K562 (cell line): ENCODE measurements at regions not wholly inside any gene's neighbourhood (a gene's known extent, or its start where the extent isn't known, plus 50 kb on each side); places are given as distances from the start of the nearest gene placed in this dataset.

Source experiments
- AFF4 ChIP-seq: sonication (generic); formaldehyde crosslinking; IDR thresholded peaks from 2 replicates; pipeline ENCODE4 v1.8.0; 2023; ENCODE audit warnings: mild to moderate bottlenecking, missing genetic modification reagents
- BHLHE40 ChIP-seq: IDR thresholded peaks from 2 replicates; pipeline ENCODE4 v1.6.1; 2011; ENCODE audit warnings: low read length, improper control_type of control experiment
- CTCF ChIP-seq, 3 experiments: IDR thresholded peaks in 2 of 3; conservative IDR thresholded peaks in 1 of 3; 2 replicates each; pipeline ENCODE4 v1.5.1; 2011 to 2012; ENCODE audit warnings: low read length in 3 of 3, mild to moderate bottlenecking in 3 of 3, control low read depth in 2 of 3, improper control_type of control experiment in 1 of 3, inconsistent platforms in 1 of 3, low read depth in 1 of 3, mixed read lengths in 1 of 3, moderate library complexity in 1 of 3; ENCODE audit not compliant: insufficient read depth in 2 of 3
- FIP1L1 ChIP-seq: fragments of 200-400 bp; formaldehyde crosslinking; IDR thresholded peaks from 2 replicates; pipeline ENCODE4 v1.6.1; 2018; ENCODE audit warnings: mild to moderate bottlenecking, low read depth, low read length; ENCODE audit not compliant: poor library complexity, severe bottlenecking
- FUS ChIP-seq: fragments of 200-400 bp; formaldehyde crosslinking; optimal IDR thresholded peaks from 2 replicates; pipeline ENCODE3; 2017; ENCODE audit warnings: low read depth, low read length
- KLF13 ChIP-seq: fragments of 450-650 bp; IDR thresholded peaks from 2 replicates; pipeline ENCODE4 v1.6.1; 2016; ENCODE audit warnings: missing genetic modification characterization, low read depth, mild to moderate bottlenecking, missing compliant biosample characterization, moderate library complexity, borderline replicate concordance
- MAFG ChIP-seq: fragments of 450-650 bp; conservative IDR thresholded peaks from 2 replicates; pipeline ENCODE4 v1.6.1; 2016; ENCODE audit warnings: missing genetic modification characterization, missing compliant biosample characterization
- MITF ChIP-seq: IDR thresholded peaks from 2 replicates; pipeline ENCODE4 v1.6.1; 2014; ENCODE audit warnings: antibody characterized with exemption
- NR2F6 ChIP-seq: fragments of 450-650 bp; formaldehyde crosslinking; IDR thresholded peaks from 2 replicates; pipeline ENCODE4 v1.4.0; 2020; ENCODE audit warnings: mild to moderate bottlenecking
- SMC3 ChIP-seq: conservative IDR thresholded peaks from 2 replicates; pipeline ENCODE4 v1.6.1; 2011; ENCODE audit warnings: low read depth, low read length, improper control_type of control experiment; ENCODE audit not compliant: insufficient read depth
- TBP ChIP-seq: optimal IDR thresholded peaks from 2 replicates; pipeline ENCODE3; 2011; ENCODE audit warnings: low read depth, low read length, improper control_type of control experiment
- ZNF23 ChIP-seq: fragments of 250-450 bp; sonication (Bioruptor Pico); IDR thresholded peaks from 2 replicates; pipeline ENCODE4 v1.4.0; 2020; ENCODE audit warnings: mild to moderate bottlenecking

GRCh38 chr13:44058067-44058466 lies 178.4 kb downstream of the LACC1 start:
- TF ChIP-seq TBP (no peak), ZNF23 (CRISPR knock-in tag) (no peak), SMC3 (no peak), AFF4 (no peak), MITF (no peak), KLF13 (no peak), CTCF (IDR thresholded peaks at IDR 0.05 in 2 of 3, conservative IDR thresholded peaks at IDR 0.05 in 1 of 3; ENCODE audit: insufficient read depth in 2 of 3, low read depth in 1 of 3, low read length in 3 of 3) (no peak), NR2F6 (CRISPR knock-in tag) (no peak), FIP1L1 (no peak), BHLHE40 (no peak), MAFG (tag) (no peak), FUS (no peak)
